Erythroblast (primary cell): ENCODE measurements at regions not wholly inside any gene's neighbourhood (a gene's known extent, or its start where the extent isn't known, plus 50 kb on each side); places are given as distances from the start of the nearest gene placed in this dataset.
A peak's percentile ranks its signal among the peaks of the same experiment; 100 is the strongest.

ENCODE experiments used
- DNase-seq, 2 experiments: peaks; one replicate each; lab custom pipeline; 2025; lab: John Stamatoyannopoulos, UW
- GATA1 ChIP-seq: IDR thresholded peaks from 2 replicates; pipeline ENCODE4 v1.6.1; 2011; ENCODE audit warnings: low read depth, mild to moderate bottlenecking, control low read depth, low read length, moderate library complexity
- POLR2A ChIP-seq: IDR thresholded peaks from 2 replicates; pipeline ENCODE4 v1.6.1; 2011; ENCODE audit warnings: mild to moderate bottlenecking, low read length

DNA sequence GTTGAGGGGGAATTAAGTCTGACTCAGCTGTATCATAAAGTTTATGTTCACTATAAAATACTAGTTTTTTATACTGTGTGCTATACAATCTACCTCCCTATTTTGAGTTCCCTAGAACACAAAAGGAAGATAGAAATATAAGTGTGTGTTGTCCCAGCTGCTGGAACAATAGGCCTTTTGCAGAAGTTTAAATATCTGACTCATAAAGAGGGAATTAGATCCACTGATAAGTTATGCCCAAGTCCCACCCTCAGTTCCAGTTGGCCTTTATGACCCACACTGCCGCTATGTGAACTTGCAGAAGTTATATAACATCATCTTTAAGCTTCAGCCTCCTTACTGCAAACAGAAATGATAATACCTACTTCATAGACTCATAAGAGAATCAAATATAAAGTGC lies 88.5 kb upstream of the DAB2 start:
- TF ChIP-seq POLR2A (no peak), GATA1 (no peak)
- no peak for DNase-seq

GRCh38 chr5:39506211-39506610 lies 81.4 kb upstream of the DAB2 start:
- DNase-seq, result no peak
- TF ChIP-seq POLR2A (no peak), GATA1 (no peak)

DNA sequence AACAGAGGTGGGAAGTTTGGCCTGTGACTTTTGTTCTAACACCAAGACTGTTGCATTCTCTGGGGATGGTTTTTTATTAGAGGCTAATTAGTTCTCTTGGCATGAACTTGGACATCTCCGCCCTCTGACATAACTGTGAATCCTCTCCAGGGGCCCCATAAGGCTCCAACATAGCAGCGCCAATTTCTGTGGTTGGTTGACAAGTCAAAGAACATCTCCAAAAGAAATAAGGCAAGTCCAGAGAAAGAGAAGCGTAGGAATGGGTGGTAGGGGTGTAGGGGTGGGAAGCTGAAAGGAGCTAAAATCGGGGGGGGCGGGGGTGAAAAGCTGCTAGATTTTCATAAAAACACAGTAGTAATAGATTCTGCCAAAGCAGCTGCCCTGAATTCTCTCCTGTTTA lies 81.0 kb upstream of the DAB2 start:
- TF ChIP-seq GATA1 (no peak), POLR2A (no peak)
- DNase-seq, result no peak

DNA sequence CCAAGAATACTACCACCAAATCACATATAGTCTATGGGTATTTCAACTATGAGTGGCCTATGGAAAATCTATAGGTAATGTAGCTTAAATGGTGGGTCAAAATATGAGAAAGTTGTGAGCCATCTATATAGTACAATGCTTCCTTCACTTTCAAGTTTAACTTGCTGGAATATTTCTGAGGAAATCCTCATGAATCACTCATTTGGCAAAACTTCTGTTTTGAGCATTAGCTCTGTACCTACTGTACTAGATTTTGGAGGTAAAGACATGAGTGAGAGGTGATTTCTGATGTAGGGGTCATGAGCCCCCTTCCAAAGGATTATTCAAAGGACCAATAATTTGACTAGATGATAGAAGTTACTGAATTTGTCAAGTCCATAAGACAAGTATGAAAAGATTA lies 80.6 kb upstream of the DAB2 start:
- TF ChIP-seq POLR2A (no peak), GATA1 (no peak)
- DNase-seq, result no peak

- TF ChIP-seq POLR2A (no peak), GATA1 (no peak)
- DNase-seq, result no peak
These were observed 78.4 kb upstream of the DAB2 start for GRCh38 chr5:39503155-39503554.

- no peak for TF ChIP-seq POLR2A
- TF ChIP-seq GATA1, result no peak
- DNase-seq, result no peak
These were observed 77.9 kb upstream of the DAB2 start for GRCh38 chr5:39502704-39503103.

- DNase-seq, result no peak
- no peak for TF ChIP-seq POLR2A
- TF ChIP-seq GATA1, result no peak
These were observed 76.6 kb upstream of the DAB2 start for GRCh38 chr5:39501397-39501796.

DNA sequence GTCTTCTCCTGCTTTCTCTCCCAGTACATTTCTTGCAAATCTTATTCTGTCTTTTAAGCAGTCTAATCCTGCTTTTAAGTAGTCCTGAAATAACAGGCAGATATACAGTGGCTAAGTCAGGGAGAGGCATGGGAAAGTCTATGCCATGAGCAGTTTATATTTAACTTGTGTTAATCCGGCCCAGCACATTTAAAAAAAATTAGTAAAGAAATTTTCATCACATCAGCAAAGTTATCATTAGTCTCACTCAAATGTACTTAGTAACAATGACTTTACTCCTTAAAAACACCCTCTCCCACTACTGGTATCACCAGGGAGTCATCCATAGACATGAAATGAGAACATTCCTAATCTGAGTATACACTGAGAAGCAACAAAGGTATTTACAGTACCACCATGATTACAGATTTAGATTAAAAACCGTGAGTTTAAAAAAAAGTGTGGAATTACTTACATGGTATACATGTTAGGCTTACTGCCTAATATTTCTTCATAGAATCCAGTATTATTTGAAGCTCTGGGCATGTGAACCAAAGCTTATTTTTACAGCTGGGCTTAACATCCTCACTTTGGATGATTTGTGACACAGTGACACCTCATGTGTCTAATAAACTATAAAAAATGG lies 75.9 kb upstream of the DAB2 start:
- DNase-seq, result no peak
- TF ChIP-seq POLR2A (no peak), GATA1 (no peak)

- DNase-seq, result peak in 1 of 2 experiments; percentile 19
- TF ChIP-seq POLR2A (no peak), GATA1 (no peak)
These were observed 73.6 kb upstream of the DAB2 start for GRCh38 chr5:39498278-39498952.

- no peak for DNase-seq
- TF ChIP-seq POLR2A (no peak), GATA1 (no peak)
These were observed 72.5 kb upstream of the DAB2 start for GRCh38 chr5:39497322-39497721.

- no peak for TF ChIP-seq POLR2A
- no peak for TF ChIP-seq GATA1
- no peak for DNase-seq
These were observed 70.4 kb upstream of the DAB2 start for GRCh38 chr5:39495227-39495626.

- no peak for TF ChIP-seq GATA1
- TF ChIP-seq POLR2A, result no peak
- no peak for DNase-seq
These were observed 69.8 kb upstream of the DAB2 start for GRCh38 chr5:39494534-39494933.

GRCh38 chr5:39494107-39494510 lies 69.3 kb upstream of the DAB2 start:
- TF ChIP-seq GATA1, result no peak
- TF ChIP-seq POLR2A, result no peak
- no peak for DNase-seq

DNA sequence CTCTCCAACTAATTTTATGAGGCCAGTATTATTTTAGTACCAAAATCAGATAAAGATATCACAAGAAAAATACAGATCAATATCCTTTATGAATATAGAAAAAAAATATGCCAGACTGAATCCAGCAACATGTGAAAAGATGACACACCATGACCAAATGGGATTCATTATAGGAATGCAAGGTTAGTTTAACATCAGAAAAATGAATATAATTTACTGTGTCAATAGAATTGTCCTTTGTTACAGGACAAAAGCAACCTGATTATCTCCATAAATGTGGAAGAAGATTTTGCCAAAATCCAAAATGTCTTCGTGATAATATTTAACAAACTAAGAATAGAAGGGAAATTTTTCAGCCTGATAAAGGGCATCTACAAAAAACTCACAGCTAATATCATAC lies 66.4 kb upstream of the DAB2 start:
- TF ChIP-seq POLR2A (no peak), GATA1 (no peak)
- no peak for DNase-seq

GRCh38 chr5:39489263-39489662 lies 64.5 kb upstream of the DAB2 start:
- no peak for TF ChIP-seq POLR2A
- no peak for TF ChIP-seq GATA1
- no peak for DNase-seq
